HG03571 (cell line): ENCODE measurements at regions not wholly inside any gene's neighbourhood (a gene's known extent, or its start where the extent isn't known, plus 50 kb on each side); places are given as distances from the start of the nearest gene placed in this dataset.

ENCODE experiments used
- ATAC-seq: cut with Tn5 transposase; IDR thresholded peaks from one replicate; pipeline ENCODE4 v1.9.1; 2021; ENCODE audit not compliant: unreplicated experiment

- ATAC-seq: no peak
Measured at GRCh38 chr5:74428275-74428674, 212.3 kb downstream of the ENC1 start.

DNA sequence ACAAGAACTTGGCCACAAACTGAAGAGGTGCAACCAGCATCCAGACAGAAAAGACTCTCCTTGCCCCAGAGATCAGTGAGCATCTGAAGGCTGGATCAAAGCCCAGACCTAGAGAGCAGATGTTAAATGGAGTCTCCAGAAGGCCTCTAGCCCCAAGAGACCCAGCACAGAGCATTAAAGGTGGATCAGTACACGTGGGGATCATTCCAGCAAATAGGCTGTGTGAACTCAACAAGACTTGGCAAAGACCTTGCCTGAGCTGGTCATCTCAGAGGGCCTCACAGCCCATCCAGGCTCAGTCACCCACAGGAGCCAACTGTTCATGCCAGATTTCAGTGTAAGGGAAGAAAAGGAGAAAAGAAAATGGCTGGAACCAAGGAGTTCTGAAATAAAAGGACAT lies 214.0 kb downstream of the ENC1 start:
- no peak for ATAC-seq

GRCh38 chr5:74424162-74424868 lies 216.2 kb downstream of the ENC1 start:
- ATAC-seq: no peak

DNA sequence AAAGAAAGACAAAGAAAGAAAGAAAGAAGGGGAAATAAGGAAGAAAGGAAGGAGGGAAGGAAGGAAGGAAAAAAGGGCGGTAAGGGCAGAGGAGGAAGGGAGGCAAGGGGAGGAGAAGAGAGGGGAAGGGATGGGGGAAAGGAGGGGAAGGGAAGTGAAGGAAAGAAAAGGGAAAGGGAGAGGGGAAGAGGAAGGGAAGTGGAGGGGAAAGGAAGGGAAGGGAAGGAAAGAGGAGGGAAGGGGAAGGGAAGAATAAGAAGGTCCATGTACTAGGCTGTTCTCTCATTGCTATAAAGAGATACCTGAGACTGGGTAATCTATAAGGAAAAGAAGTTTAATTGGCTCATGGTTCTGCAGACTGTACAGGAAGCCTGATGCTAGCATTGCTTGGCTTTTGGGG lies 217.1 kb downstream of the ENC1 start:
- no peak for ATAC-seq

- no peak for ATAC-seq
Measured at GRCh38 chr5:74422671-74423070, 217.9 kb downstream of the ENC1 start.

- no peak for ATAC-seq
Measured at GRCh38 chr5:74422030-74422429, 218.5 kb downstream of the ENC1 start.

- no peak for ATAC-seq
Measured at GRCh38 chr5:74421377-74421776, 219.2 kb downstream of the ENC1 start.

GRCh38 chr5:74420947-74421346 lies 219.6 kb downstream of the ENC1 start:
- no peak for ATAC-seq

- ATAC-seq: no peak
Measured at GRCh38 chr5:74420220-74420619, 220.3 kb downstream of the ENC1 start.

GRCh38 chr5:74419468-74419867 lies 221.1 kb downstream of the ENC1 start:
- no peak for ATAC-seq

- no peak for ATAC-seq
Measured at GRCh38 chr5:74418709-74419108, 221.8 kb downstream of the ENC1 start.

- no peak for ATAC-seq
Measured at GRCh38 chr5:74418261-74418660, 222.3 kb downstream of the ENC1 start.

DNA sequence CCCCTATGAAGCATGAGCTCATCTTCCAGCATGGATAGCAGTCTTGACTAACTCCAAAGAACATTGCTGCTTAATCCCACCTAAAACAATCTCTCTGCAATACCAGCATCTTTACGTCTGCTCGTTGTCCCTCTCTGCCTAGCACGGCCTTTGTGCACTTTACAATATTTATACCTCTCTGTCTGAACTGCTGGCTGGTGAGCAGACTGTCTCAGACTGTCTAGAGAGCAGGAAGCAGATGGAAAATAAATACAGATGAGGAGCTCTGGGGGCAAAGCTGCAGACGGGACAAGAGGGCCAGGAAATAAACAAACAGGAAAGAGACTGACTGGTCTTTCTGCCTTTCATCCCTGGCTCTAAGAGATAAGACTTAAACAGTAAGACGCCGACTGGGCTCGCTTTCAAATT lies 224.8 kb downstream of the ENC1 start:
- ATAC-seq: no peak

- no peak for ATAC-seq
Measured at GRCh38 chr5:74414228-74414627, 226.3 kb downstream of the ENC1 start.

- ATAC-seq: no peak
Measured at GRCh38 chr5:74413403-74414048, 227.0 kb downstream of the ENC1 start.

- ATAC-seq: no peak
Measured at GRCh38 chr5:74412066-74412465, 228.5 kb downstream of the ENC1 start.

DNA sequence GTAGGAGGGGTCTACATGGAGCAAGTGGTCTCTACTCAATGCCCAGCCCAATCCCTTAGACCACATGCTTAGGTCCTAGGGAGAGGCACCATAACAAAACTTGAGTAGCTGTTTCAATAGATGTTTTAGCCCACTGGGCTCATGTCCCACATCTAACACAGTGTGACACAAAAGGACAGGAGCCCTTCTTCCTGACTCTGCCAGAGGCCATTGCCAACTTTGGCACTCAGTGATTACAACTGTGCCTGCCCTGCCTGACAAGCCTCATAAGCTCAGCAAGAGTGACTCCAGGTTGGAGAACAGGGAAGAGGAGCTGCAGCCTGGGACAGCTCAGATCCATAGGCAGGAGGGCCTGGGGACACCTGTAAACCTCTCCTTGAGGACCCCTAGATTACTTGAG lies 230.8 kb downstream of the ENC1 start:
- ATAC-seq: no peak

DNA sequence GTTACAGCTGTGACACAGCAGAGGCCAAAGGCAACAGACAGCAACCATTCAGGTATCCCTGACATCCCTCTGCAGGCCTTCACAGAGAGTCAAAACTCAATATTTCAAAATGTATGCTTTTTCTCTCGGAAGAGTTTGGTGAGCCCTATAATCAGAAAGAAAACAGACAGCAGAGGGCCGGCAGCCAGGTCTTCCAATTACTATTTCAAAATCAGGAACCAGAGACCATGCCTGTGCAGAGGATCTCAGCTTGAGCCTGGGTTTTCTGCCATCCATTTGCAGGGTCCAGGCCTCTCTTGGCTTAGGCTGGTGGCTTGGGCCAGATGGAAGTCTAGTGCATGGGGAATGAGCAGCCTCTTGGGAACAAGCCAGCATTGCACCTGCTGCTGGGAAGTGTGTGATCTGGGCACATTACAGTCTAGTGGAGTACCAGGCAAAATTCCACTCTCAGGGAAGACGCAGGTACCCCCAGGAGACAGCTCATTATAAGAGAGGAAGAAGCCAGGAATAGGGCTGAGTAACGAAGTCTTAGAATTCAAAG lies 231.3 kb downstream of the ENC1 start:
- no peak for ATAC-seq

DNA sequence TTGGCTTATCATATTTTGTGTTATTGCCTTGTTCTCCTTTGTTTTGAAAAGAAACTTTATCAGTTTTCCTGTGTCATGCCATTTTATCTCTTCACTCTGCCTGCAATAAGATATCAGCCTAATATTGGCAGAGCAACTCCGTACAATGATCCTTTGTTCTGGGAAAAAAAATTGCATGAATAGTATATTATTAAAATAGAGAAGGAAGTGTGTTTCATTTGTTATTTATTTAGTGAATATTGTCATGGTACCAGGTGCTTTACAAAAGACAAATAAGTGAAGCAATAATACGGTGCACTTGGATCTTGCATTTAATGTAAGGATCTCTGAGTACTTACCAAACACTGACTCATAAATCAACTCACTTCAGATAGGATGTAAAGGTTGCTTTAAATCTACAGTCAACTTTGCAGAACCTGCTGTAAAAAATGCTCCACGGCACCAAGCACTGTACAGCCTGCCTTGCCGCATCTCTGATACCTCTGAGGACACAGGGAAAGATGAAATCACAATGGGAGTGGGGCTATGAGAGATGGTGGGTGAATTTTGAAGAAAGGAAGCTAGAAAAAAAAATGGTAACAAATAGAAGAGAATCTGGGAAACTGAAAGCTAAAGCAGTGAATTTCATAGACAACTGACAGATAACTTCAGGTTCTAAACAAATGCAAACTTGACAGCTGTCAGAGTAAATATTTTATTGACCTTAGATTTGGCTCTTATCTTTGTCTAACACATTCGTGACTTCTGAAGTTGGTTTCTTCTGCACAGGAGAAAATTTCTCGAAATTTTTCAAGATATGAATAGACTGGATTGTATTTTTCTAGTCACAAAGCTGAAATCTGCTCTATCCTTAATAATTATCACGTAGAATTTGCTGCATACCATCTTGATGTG lies 232.1 kb downstream of the ENC1 start:
- no peak for ATAC-seq

GRCh38 chr5:74407701-74408100 lies 232.8 kb downstream of the ENC1 start:
- no peak for ATAC-seq

- no peak for ATAC-seq
Measured at GRCh38 chr5:74406844-74407243, 233.7 kb downstream of the ENC1 start.

GRCh38 chr5:74405593-74405992 lies 234.9 kb downstream of the ENC1 start:
- ATAC-seq: no peak
